T47D (cell line): ENCODE measurements at regions not wholly inside any gene's neighbourhood (a gene's known extent, or its start where the extent isn't known, plus 50 kb on each side); places are given as distances from the start of the nearest gene placed in this dataset.

Experiments used
- DNase-seq, 2 experiments: peaks; one replicate each; pipeline versions ENCODE4 v3.0.0 to v3.0.0-alpha.2; 2011 to 2012; ENCODE audit warnings: low read depth in 1 of 2, low spot score in 1 of 2
- JUND ChIP-seq: IDR thresholded peaks from 2 replicates; pipeline ENCODE4 v1.6.1; 2012; ENCODE audit warnings: low read depth
- in situ Hi-C: cut with HindIII; loops from 2 replicates; pipeline ENCODE4 v1.10.0; 2016; ENCODE audit warnings: low sequenced_read_pairs, low pct_unique_long_range_greater_than_20kb

GRCh38 chr3:135758961-135759360 is 206.6 kb upstream of the PPP2R3A start:
- no peak for TF ChIP-seq JUND
- in situ Hi-C loops, result no loop called here
- DNase-seq, result no peak

DNA sequence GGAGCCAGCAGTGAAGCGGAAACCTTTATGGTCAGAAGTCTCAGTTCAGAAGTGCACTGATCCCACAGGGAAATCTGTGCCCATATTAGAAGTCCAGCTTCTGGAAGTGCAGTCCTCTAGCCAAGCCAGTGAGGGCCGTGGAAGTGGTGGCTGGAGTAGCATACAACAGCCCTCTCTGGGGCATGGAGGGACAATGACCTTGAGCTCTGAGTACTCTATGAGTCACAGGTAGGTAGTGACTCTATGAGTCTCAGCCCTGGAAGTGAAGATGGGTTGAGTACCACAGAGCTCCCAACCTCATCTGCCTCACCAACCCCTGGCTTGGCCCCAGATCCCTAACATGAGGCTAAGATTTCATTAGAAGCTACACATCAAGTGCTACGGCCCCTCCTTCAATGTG is 205.9 kb upstream of the PPP2R3A start:
- DNase-seq, result no peak
- TF ChIP-seq JUND, result no peak
- in situ Hi-C loops, result no loop called here

GRCh38 chr3:135760581-135760980 is 204.9 kb upstream of the PPP2R3A start:
- DNase-seq, result no peak
- no peak for TF ChIP-seq JUND
- in situ Hi-C loops, result no loop called here

DNA sequence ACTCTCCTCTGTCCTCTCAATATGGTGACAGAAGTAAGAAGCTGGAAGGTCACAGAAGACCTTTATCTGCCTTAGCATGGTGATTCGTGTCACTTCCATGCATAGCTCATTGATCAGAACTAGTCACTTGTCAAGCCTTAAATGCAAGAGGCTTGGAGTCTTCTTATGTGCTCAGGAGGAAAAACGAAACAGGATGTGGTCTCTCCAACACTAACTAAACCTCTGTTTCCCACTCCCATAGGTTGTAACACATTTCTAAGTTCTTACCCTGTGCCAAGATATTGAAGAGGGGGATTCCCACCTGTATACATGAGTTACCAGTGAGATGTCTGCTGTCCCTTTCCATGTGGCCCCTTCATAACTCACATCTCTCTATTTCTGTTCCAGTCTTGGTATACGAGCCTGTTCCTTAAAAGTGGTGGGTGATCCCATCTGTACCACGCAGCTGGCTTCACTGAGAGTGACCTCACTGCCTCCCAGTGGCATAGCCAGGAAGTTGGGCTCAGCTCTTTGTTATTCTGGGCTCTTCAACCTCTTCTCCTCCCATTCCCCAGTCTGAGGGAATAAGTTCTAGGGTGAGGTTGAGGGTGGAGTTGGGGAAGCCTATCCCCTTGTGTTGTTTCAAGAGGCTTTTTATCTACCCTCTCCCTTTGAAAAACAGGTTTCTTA is 203.2 kb upstream of the PPP2R3A start:
- no peak for DNase-seq
- TF ChIP-seq JUND, result no peak
- in situ Hi-C loops, result no loop called here

DNA sequence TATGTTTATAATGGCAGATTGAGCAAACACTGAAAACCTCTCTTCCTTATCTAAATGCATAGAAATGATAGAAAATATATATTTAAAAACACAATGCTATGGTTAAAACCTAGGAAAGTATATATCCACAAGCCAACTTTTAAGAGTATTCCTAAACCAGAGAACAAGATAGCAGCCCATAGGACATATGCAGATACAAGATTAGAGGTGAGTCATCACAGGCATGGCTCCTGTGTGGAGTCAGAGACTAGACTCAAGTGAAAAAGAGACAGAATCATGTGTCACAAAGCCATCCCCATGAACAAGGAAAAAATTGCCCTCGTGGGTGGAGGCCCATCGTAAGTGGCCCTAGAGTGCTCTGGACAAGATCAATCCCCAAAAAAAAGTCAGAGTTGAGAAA is 199.4 kb upstream of the PPP2R3A start:
- DNase-seq, result no peak
- TF ChIP-seq JUND, result no peak
- in situ Hi-C loops, result no loop called here

GRCh38 chr3:135771760-135772159 is 193.8 kb upstream of the PPP2R3A start:
- DNase-seq, result no peak
- TF ChIP-seq JUND, result no peak
- in situ Hi-C loops, result no loop called here

GRCh38 chr3:135779024-135779423 is 186.5 kb upstream of the PPP2R3A start:
- TF ChIP-seq JUND, result no peak
- in situ Hi-C loops, result no loop called here
- DNase-seq, result no peak

- TF ChIP-seq JUND, result no peak
- no peak for DNase-seq
- in situ Hi-C loops, result no loop called here
Observed at GRCh38 chr3:135779590-135780235, 185.8 kb upstream of the PPP2R3A start.

DNA sequence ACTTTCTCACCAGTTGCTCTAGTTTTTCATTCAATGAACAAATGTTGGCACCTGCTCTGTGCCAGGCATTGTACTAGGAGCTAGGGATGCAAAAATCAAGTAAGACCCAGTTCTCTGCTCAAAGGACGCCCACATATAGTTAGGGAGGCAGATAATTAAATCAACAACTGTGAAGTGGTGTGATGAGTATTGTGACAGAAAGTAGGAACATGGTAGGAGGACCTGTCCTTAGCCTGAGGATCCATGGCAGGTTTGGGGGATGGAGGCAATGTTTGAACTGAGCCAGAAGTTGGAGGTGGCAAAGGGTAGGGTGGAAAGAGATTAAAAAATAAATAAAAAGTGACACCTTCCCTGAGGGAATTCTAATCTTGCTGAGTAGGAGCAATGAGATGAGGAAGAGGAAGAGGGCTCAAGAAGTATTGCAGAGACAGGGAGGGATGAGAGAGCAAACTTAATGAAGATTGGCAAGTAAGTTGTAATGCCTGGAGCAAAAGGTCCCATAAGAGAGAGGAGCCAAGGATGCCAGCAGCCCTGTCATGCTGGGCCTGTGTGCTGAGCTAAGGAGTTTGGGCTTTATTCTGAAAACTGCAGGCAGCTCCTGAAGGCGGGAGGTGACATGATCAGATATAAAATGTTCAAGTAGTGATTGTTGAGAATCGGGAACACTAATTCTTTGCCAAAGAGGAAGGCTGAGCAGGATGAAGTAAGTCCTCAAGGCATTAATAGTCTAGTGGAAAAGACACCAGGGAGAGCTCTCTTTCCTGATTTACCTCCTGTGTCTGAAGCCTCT is 184.3 kb upstream of the PPP2R3A start:
- in situ Hi-C loops, result no loop called here
- no peak for TF ChIP-seq JUND
- no peak for DNase-seq

DNA sequence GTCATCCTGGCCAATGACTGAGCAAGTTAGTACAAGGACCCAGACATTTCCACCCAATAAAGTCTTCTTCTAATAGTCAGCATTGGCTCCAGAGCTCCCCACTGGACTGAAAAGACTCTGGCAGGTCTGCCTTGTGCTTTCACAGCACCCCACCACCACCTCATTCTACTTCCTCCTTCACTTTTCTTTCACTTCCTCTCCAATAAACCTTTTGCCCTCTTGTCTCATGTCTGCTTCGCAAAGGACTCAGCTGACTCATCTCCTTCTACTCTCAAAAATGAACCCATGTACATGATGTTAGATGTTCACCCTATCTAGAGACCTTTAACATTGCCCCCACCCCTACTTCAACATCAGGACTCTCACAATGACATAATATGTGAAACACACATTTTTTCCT is 181.0 kb upstream of the PPP2R3A start:
- in situ Hi-C loops, result no loop called here
- no peak for TF ChIP-seq JUND
- DNase-seq, result no peak

GRCh38 chr3:135788146-135788545 is 177.4 kb upstream of the PPP2R3A start:
- no peak for DNase-seq
- no peak for TF ChIP-seq JUND
- in situ Hi-C loops, result no loop called here

DNA sequence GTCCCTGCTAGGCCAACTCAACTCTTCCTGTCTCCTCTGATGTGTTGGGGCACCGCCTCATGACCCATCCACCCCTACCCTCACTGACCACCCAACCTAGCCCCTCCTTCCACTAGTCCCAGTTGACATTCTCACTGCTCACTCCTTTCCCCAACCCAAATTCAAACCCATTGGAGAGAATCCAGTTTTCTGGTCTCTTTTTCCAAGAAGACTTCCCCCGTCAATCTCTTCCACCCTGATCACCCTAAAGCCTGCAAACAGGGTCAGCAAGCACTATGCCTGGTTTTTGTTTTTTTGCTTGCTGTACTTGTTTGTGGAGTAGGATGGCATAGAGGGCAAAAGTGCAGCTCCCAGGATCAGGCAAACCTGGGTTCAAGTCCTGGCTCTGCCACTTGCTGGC is 176.6 kb upstream of the PPP2R3A start:
- TF ChIP-seq JUND, result no peak
- no peak for DNase-seq
- in situ Hi-C loops, result no loop called here

- in situ Hi-C loops, result no loop called here
- no peak for TF ChIP-seq JUND
Observed at GRCh38 chr3:135792174-135792573, 173.4 kb upstream of the PPP2R3A start.

More at GRCh38 chr3:135792174-135792573, 173.4 kb upstream of the PPP2R3A start:
- no peak for DNase-seq
